K562 (cell line): ENCODE measurements at regions not wholly inside any gene's neighbourhood (a gene's known extent, or its start where the extent isn't known, plus 50 kb on each side); places are given as distances from the start of the nearest gene placed in this dataset.

ENCODE experiments used
- E2F4 ChIP-seq: sonication (generic); formaldehyde crosslinking; IDR thresholded peaks from 2 replicates; pipeline ENCODE4 v1.8.0; 2022; ENCODE audit warnings: mild to moderate bottlenecking, low read depth, missing genetic modification reagents
- IRF2 ChIP-seq: sonication (generic); formaldehyde crosslinking; IDR thresholded peaks from 2 replicates; pipeline ENCODE4 v1.8.1; 2022; ENCODE audit warnings: mild to moderate bottlenecking, missing genetic modification reagents
- MAX ChIP-seq: sonication (generic); formaldehyde crosslinking; IDR thresholded peaks from 2 replicates; pipeline ENCODE4 v1.9.0; 2022; ENCODE audit warnings: mild to moderate bottlenecking, missing genetic modification reagents
- PCBP1 ChIP-seq: fragments of 200-400 bp; formaldehyde crosslinking; IDR thresholded peaks from 2 replicates; pipeline ENCODE4 v1.6.1; 2018; ENCODE audit warnings: mild to moderate bottlenecking, low read depth, low read length; ENCODE audit not compliant: poor library complexity, severe bottlenecking
- PRDM10 ChIP-seq: fragments of 450-650 bp; IDR thresholded peaks from 2 replicates; pipeline ENCODE4 v1.6.1; 2018; ENCODE audit not compliant: partially characterized antibody
- RAD21 ChIP-seq, 2 experiments: fragments of 250-450 bp in 1 of 2; fragments of 450-650 bp in 1 of 2; sonication (Bioruptor Pico) in 1 of 2; formaldehyde crosslinking in 1 of 2; IDR thresholded peaks in 1 of 2; conservative IDR thresholded peaks in 1 of 2; 2 replicates each; pipeline versions ENCODE4 v1.4.0 to v1.8.0; 2020 to 2022; ENCODE audit warnings: mild to moderate bottlenecking in 2 of 2, moderate library complexity in 1 of 2
- SMARCC2 ChIP-seq: fragments of 450-650 bp; IDR thresholded peaks from 2 replicates; pipeline ENCODE4 v1.6.1; 2017; ENCODE audit warnings: antibody characterized with exemption, moderate library complexity, mild to moderate bottlenecking, low read depth
- ZBTB43 ChIP-seq: sonication (generic); formaldehyde crosslinking; IDR thresholded peaks from 2 replicates; pipeline ENCODE4 v1.8.0; 2023; ENCODE audit warnings: mild to moderate bottlenecking, missing genetic modification reagents
- ZNF584 ChIP-seq: fragments of 200-800 bp; sonication (Bioruptor generic); IDR thresholded peaks from 2 replicates; pipeline ENCODE4 v1.6.1; 2016; ENCODE audit warnings: low read depth, mild to moderate bottlenecking, missing genetic modification characterization, missing compliant biosample characterization

- no peak for TF ChIP-seq ZNF584
- no peak for TF ChIP-seq MAX (CRISPR knock-in tag)
- TF ChIP-seq PCBP1 = no peak
- no peak for TF ChIP-seq IRF2 (CRISPR knock-in tag)
- no peak for TF ChIP-seq SMARCC2
- TF ChIP-seq ZBTB43 (CRISPR knock-in tag) = no peak
- no peak for TF ChIP-seq E2F4 (CRISPR knock-in tag)
- TF ChIP-seq RAD21 (CRISPR knock-in tag; conservative IDR thresholded peaks at IDR 0.05 in 1 of 2, IDR thresholded peaks at IDR 0.05 in 1 of 2) = no peak
- no peak for TF ChIP-seq PRDM10
Observed at GRCh38 chr6:133016631-133017030, 202.3 kb downstream of the RPS12 start.
